H1 (cell line): ENCODE measurements at regions not wholly inside any gene's neighbourhood (a gene's known extent, or its start where the extent isn't known, plus 50 kb on each side); places are given as distances from the start of the nearest gene placed in this dataset.

ENCODE experiments used
- CTCF ChIA-PET: fragments of 300-600 bp; sonication (Branson Sonifier 250); formaldehyde crosslinking; loops from one replicate; lab custom pipeline; 2021; ENCODE audit not compliant: partially characterized antibody; lab: Charles Lee
- POLR2A ChIA-PET: fragments of 300-600 bp; sonication (Branson Sonifier 250); formaldehyde crosslinking; loops from one replicate; lab custom pipeline; 2021; ENCODE audit warnings: inconsistent platforms; ENCODE audit not compliant: partially characterized antibody; lab: Charles Lee
- DNase-seq, 2 experiments: peaks; one replicate each; pipeline versions ENCODE4 v3.0.0 to v3.0.0-alpha.2; 2010 to 2022; ENCODE audit warnings: low spot score in 2 of 2, low read depth in 1 of 2, mixed read lengths in 1 of 2
- FAIRE-seq: peaks from 2 replicates; lab custom pipeline; 2011; peaks lifted over from hg19 to GRCh38; lab: Jason Lieb, UNC
- H2AFZ ChIP-seq: 2 replicates; pipeline ENCODE4 v1.8.1; 2012; ENCODE audit warnings: low read length, inconsistent platforms
- H2AK5ac ChIP-seq: 2 replicates; pipeline ENCODE4 v1.6.1; 2013; ENCODE audit warnings: low read depth, low read length
- H2BK120ac ChIP-seq: replicated peaks from 2 replicates; pipeline ENCODE3; 2013; ENCODE audit warnings: low read depth, low read length, inconsistent platforms
- H2BK12ac ChIP-seq: 2 replicates; pipeline ENCODE4 v1.6.1; 2013; ENCODE audit warnings: low read depth, low read length
- H2BK15ac ChIP-seq: 2 replicates; pipeline ENCODE4 v1.6.1; 2013; ENCODE audit warnings: low read length
- H2BK20ac ChIP-seq: 2 replicates; pipeline ENCODE4 v1.6.1; 2013; ENCODE audit warnings: low read length
- H2BK5ac ChIP-seq: 2 replicates; pipeline ENCODE4 v1.6.1; 2013; ENCODE audit warnings: low read depth, low read length
- H3K14ac ChIP-seq: 2 replicates; pipeline ENCODE4 v1.6.1; 2013; ENCODE audit warnings: inconsistent platforms; ENCODE audit not compliant: insufficient read length
- H3K18ac ChIP-seq: 2 replicates; pipeline ENCODE4 v1.6.1; 2013; ENCODE audit warnings: low read length; ENCODE audit errors: extremely low read depth
- H3K23ac ChIP-seq: 2 replicates; pipeline ENCODE4 v1.6.1; 2013; ENCODE audit warnings: inconsistent platforms; ENCODE audit not compliant: insufficient read length
- H3K23me2 ChIP-seq: 2 replicates; pipeline ENCODE4 v1.6.1; 2013; ENCODE audit warnings: low read depth, low read length
- H3K27ac ChIP-seq: 2 replicates; pipeline ENCODE4 v1.6.1; 2011; ENCODE audit warnings: low read depth, low read length, inconsistent platforms
- H3K27me3 ChIP-seq, 4 experiments: replicated peaks in 1 of 4; 1 replicate in 1 of 4; 2 replicates in 3 of 4; pipeline versions ENCODE4 v1.6.1 to v1.8.1; 2011 to 2013; ENCODE audit warnings: low read length in 3 of 4, mild to moderate bottlenecking in 3 of 4, inconsistent platforms in 2 of 4, mixed read lengths in 2 of 4, moderate library complexity in 1 of 4; ENCODE audit not compliant: control insufficient read depth in 3 of 4, insufficient read depth in 3 of 4; ENCODE audit errors: extremely low read depth in 1 of 4
- H3K36me3 ChIP-seq, 4 experiments: 2 replicates each; pipeline versions ENCODE4 v1.6.1 to v1.8.1; 2011 to 2013; ENCODE audit warnings: mild to moderate bottlenecking in 4 of 4, low read length in 3 of 4, moderate library complexity in 2 of 4, control low read depth in 1 of 4, inconsistent platforms in 1 of 4; ENCODE audit not compliant: insufficient read depth in 4 of 4, control insufficient read depth in 2 of 4
- H3K4ac ChIP-seq: replicated peaks from 2 replicates; pipeline ENCODE3; 2013; ENCODE audit warnings: low read length, low read depth, mixed read lengths, inconsistent platforms; ENCODE audit not compliant: insufficient read length
- H3K4me1 ChIP-seq, 4 experiments: replicated peaks in 1 of 4; 1 replicate in 1 of 4; 2 replicates in 3 of 4; pipeline versions ENCODE4 v1.6.1 to v1.8.1; 2011 to 2013; ENCODE audit warnings: low read length in 3 of 4, inconsistent platforms in 2 of 4, mixed read lengths in 1 of 4; ENCODE audit not compliant: insufficient read depth in 4 of 4, control insufficient read depth in 3 of 4
- H3K4me2 ChIP-seq, 2 experiments: 2 replicates each; pipeline versions ENCODE4 v1.6.1 to v1.8.1; 2011 to 2013; ENCODE audit warnings: low read depth in 2 of 2, low read length in 2 of 2, control low read depth in 1 of 2, inconsistent platforms in 1 of 2, mild to moderate bottlenecking in 1 of 2; ENCODE audit not compliant: insufficient read depth in 1 of 2
- H3K4me3 ChIP-seq, 4 experiments: fragments of 200-600, 300-600 bp in 1 of 4; sonication (generic), shearing (Covaris generic), sonication (Bioruptor Twin) in 1 of 4; 2 replicates each; pipeline versions ENCODE4 v1.5.1 to v1.8.1; 2011 to 2016; ENCODE audit warnings: low read length in 4 of 4, low read depth in 3 of 4, control low read depth in 2 of 4, inconsistent platforms in 2 of 4, mild to moderate bottlenecking in 2 of 4, mixed read lengths in 1 of 4, moderate library complexity in 1 of 4; ENCODE audit not compliant: insufficient read depth in 2 of 4; ENCODE audit errors: extremely low read depth in 1 of 4
- H3K56ac ChIP-seq: replicated peaks from 2 replicates; pipeline ENCODE3; 2013; ENCODE audit warnings: low read depth, mild to moderate bottlenecking, mixed read lengths, low read length, inconsistent platforms; ENCODE audit not compliant: insufficient read length
- H3K79me1 ChIP-seq: 2 replicates; pipeline ENCODE4 v1.6.1; 2013; ENCODE audit warnings: low read depth, low read length, control low read depth
- H3K79me2 ChIP-seq, 2 experiments: 2 replicates each; pipeline versions ENCODE4 v1.6.1 to v1.8.1; 2012 to 2013; ENCODE audit warnings: low read length in 2 of 2, mild to moderate bottlenecking in 2 of 2, inconsistent platforms in 1 of 2; ENCODE audit not compliant: insufficient read depth in 2 of 2, control insufficient read depth in 1 of 2
- H3K9ac ChIP-seq, 4 experiments: replicated peaks in 1 of 4; 1 replicate in 1 of 4; 2 replicates in 3 of 4; pipeline versions ENCODE4 v1.6.1 to v1.8.1; 2011 to 2013; ENCODE audit warnings: low read depth in 3 of 4, low read length in 3 of 4, control low read depth in 2 of 4, mild to moderate bottlenecking in 2 of 4, moderate library complexity in 2 of 4, inconsistent platforms in 1 of 4; ENCODE audit errors: extremely low read depth in 1 of 4
- H3K9me3 ChIP-seq, 2 experiments: 2 replicates each; pipeline versions ENCODE4 v1.6.1 to v1.8.1; 2012 to 2013; ENCODE audit warnings: mild to moderate bottlenecking in 2 of 2, moderate library complexity in 2 of 2, control low read depth in 1 of 2, inconsistent platforms in 1 of 2, low read depth in 1 of 2, low read length in 1 of 2, mixed read lengths in 1 of 2; ENCODE audit not compliant: insufficient read depth in 2 of 2
- H4K20me1 ChIP-seq, 2 experiments: replicated peaks in 1 of 2; 2 replicates each; pipeline versions ENCODE3 to v1.8.1; 2011 to 2013; ENCODE audit warnings: inconsistent platforms in 2 of 2, low read length in 2 of 2, mild to moderate bottlenecking in 1 of 2; ENCODE audit not compliant: insufficient read depth in 2 of 2, control insufficient read depth in 1 of 2
- H4K5ac ChIP-seq: 2 replicates; pipeline ENCODE4 v1.6.1; 2013; ENCODE audit warnings: low read length, low read depth, mixed read lengths, inconsistent platforms; ENCODE audit not compliant: insufficient read length
- H4K8ac ChIP-seq: 2 replicates; pipeline ENCODE4 v1.8.0; 2013; ENCODE audit warnings: mild to moderate bottlenecking, moderate library complexity, low read length, inconsistent platforms; ENCODE audit not compliant: insufficient read depth; ENCODE audit errors: extremely low read depth
- H4K91ac ChIP-seq: replicated peaks from 2 replicates; pipeline ENCODE3; 2013; ENCODE audit warnings: low read length, mixed read lengths, inconsistent platforms; ENCODE audit not compliant: insufficient read length
- CTBP2 ChIP-seq: IDR thresholded peaks from 2 replicates; pipeline ENCODE4 v1.7.0; 2011; ENCODE audit warnings: borderline replicate concordance, mild to moderate bottlenecking, moderate library complexity, mixed read lengths, low read length; ENCODE audit not compliant: insufficient read depth, insufficient read length
- PHF8 ChIP-seq: fragments of 200-600 bp; sonication (generic); conservative IDR thresholded peaks from 2 replicates; pipeline ENCODE4 v1.7.1; 2012; ENCODE audit warnings: low read depth, mild to moderate bottlenecking, inconsistent platforms, low read length, moderate library complexity
- SP2 ChIP-seq: IDR thresholded peaks from 2 replicates; pipeline ENCODE4 v1.6.1; 2012; ENCODE audit warnings: mild to moderate bottlenecking, low read length, inconsistent platforms
- TAF7 ChIP-seq: optimal IDR thresholded peaks from 2 replicates; pipeline ENCODE3; 2011; ENCODE audit warnings: low read depth, mild to moderate bottlenecking, inconsistent platforms, low read length, moderate library complexity, borderline replicate concordance
- WGBS, 2 experiments: shearing (Covaris generic) in 1 of 2; methylation state at CpG; one replicate each; pipeline versions ENCODE4 v1.1.6 to v1.1.7; 2013 to 2015; ENCODE audit warnings: low lambda C conversion rate in 2 of 2, mixed read lengths in 2 of 2, inconsistent platforms in 1 of 2, low coverage in 1 of 2, missing lambda C conversion rate in 1 of 2; ENCODE audit not compliant: insufficient replicate concordance in 2 of 2, insufficient coverage in 1 of 2, insufficient read length in 1 of 2; ENCODE audit errors: extremely low coverage in 1 of 2, missing lambda C conversion rate in 1 of 2; 5-methylcytosine and 5-hydroxymethylcytosine counted together

GRCh38 chr14:83021323-83021722, 1487.7 kb upstream of the SEL1L start:
- no peak overlapping the region for H3K56ac ChIP-seq
- H4K5ac ChIP-seq = no peak overlapping the region
- H2BK12ac ChIP-seq = no peak overlapping the region
- no peak overlapping the region for H2BK120ac ChIP-seq
- FAIRE-seq (no peak), DNase-seq (no peak)
- no peak overlapping the region for H3K4me2 ChIP-seq
- H3K4ac ChIP-seq = no peak overlapping the region
- H3K9me3 ChIP-seq = no peaks in the 10 kb centered on the region
- H2BK20ac ChIP-seq = no peak overlapping the region
- no peak overlapping the region for H4K8ac ChIP-seq
- no peak overlapping the region for H2BK5ac ChIP-seq
- no peak overlapping the region for H2AFZ ChIP-seq
- H3K23ac ChIP-seq = no peak overlapping the region
- no peaks in the 10 kb centered on the region for H3K79me2 ChIP-seq
- POLR2A ChIA-PET = no interaction called here
- H4K20me1 ChIP-seq = no peaks in the 10 kb centered on the region
- H3K4me3 ChIP-seq = no peak overlapping the region
- no peak overlapping the region for H3K9ac ChIP-seq
- no peaks in the 10 kb centered on the region for H3K36me3 ChIP-seq
- CTCF ChIA-PET = no interaction called here
- peaks cover 1% of the 10 kb centered on the region; the same call in 1 of the 2 replicates for H3K23me2 ChIP-seq
- H3K27ac ChIP-seq = no peak overlapping the region
- H3K18ac ChIP-seq = no peak overlapping the region
- no peaks in the 10 kb centered on the region for H3K4me1 ChIP-seq
- H3K27me3 ChIP-seq = no peaks in the 10 kb centered on the region
- H3K79me1 ChIP-seq = no peaks in the 10 kb centered on the region
- H4K91ac ChIP-seq = no peak overlapping the region
- H2AK5ac ChIP-seq = no peak overlapping the region
- 91% methylated on average over 2 of the region's 2 CpGs; no CpG with 5 or more reads in 1 of the 2 experiments for WGBS, 2 experiments
- no peak overlapping the region for H3K14ac ChIP-seq
- H2BK15ac ChIP-seq = no peak overlapping the region
- TF ChIP-seq CTBP2 = no peak
- no peak for TF ChIP-seq TAF7
- TF ChIP-seq SP2 = no peak
- TF ChIP-seq PHF8 = no peak
